ENCODE measurements at regions not wholly inside any gene's neighbourhood (a gene's known extent, or its start where the extent isn't known, plus 50 kb on each side); places are given as distances from the start of the nearest gene placed in this dataset.

DNA sequence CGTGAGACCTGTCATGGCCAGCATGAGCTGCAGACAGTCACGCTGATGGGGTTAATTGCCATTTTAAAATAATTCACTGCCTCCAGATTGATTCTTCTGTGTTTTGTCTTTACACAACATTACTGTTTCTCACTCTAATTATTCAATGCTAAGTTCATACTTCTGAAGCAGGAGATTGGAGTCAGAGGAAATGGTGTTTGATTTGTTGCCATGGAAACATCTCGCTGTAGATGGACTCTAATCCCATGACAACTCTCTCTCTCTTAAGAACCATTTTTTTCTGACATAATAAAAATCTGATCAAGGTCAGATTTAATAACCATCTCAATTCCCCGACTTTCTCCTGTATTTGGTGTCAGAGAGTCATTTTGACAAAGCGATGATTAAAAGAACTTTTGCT lies 209.0 kb downstream of the IDS start:
- DNase-seq = no peak
- H3K4me3 ChIP-seq (ENCODE audit: low read length) = no peak overlapping the region
- H3K79me2 ChIP-seq (ENCODE audit: low read length) = no peaks in the 10 kb centered on the region
- H3K36me3 ChIP-seq (ENCODE audit: insufficient read depth, low read length) = no peaks in the 10 kb centered on the region
- no peak overlapping the region for H3K9ac ChIP-seq (ENCODE audit: low read length)
- H3K9me3 ChIP-seq (ENCODE audit: low read length) = no peaks in the 10 kb centered on the region
- no peaks in the 10 kb centered on the region for H3K9me2 ChIP-seq (replicated peaks; ENCODE audit: insufficient read depth, low read length)
- H2AFZ ChIP-seq (ENCODE audit: low read length) = no peak overlapping the region
- no peak overlapping the region for H3K4me2 ChIP-seq (ENCODE audit: low read depth, low read length, poor library complexity, severe bottlenecking)
- no peaks in the 10 kb centered on the region for H4K20me1 ChIP-seq (ENCODE audit: insufficient read depth, low read depth, low read length)
- H3K27ac ChIP-seq (ENCODE audit: low read length) = no peak overlapping the region
- H3K27me3 ChIP-seq (ENCODE audit: low read length) = no peaks in the 10 kb centered on the region
- no peaks in the 10 kb centered on the region for H3K4me1 ChIP-seq (ENCODE audit: low read length)

DNA sequence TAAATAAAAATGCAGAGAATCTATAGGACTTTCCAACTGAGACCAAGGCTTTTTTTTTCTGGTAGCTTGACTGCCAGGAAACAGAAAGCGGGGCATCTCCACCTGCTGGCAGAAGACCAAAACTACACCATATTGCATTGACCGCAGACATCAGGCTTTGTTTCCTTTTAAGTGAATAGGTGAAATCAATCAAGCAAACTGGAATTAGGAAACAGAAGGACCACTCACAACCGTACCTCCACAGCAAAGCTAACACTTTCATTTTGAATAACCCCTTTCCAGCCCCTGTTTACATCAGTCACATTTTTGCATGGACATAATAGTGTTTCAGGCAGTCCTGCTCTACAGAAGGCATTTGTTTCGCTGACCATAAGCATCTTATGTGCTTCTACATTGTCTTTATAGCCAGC lies 218.2 kb downstream of the IDS start:
- peak; percentile 85 for DNase-seq
- Histone ChIP-seq H3K9me2 (replicated peaks; ENCODE audit: insufficient read depth, low read length) (no peaks in the 10 kb centered on the region), H3K4me3 (ENCODE audit: low read length) (no peak overlapping the region), H3K79me2 (ENCODE audit: low read length) (no peaks in the 10 kb centered on the region), H3K4me1 (ENCODE audit: low read length) (peaks cover 5% of the 10 kb centered on the region), H3K36me3 (ENCODE audit: insufficient read depth, low read length) (no peaks in the 10 kb centered on the region), H2AFZ (ENCODE audit: low read length) (no peak overlapping the region), H3K27me3 (ENCODE audit: low read length) (no peaks in the 10 kb centered on the region), H3K9ac (ENCODE audit: low read length) (no peak overlapping the region), H3K9me3 (ENCODE audit: low read length) (no peaks in the 10 kb centered on the region), H4K20me1 (ENCODE audit: insufficient read depth, low read depth, low read length) (no peaks in the 10 kb centered on the region), H3K27ac (ENCODE audit: low read length) (no peak overlapping the region), H3K4me2 (ENCODE audit: low read depth, low read length, poor library complexity, severe bottlenecking) (no peak overlapping the region)

DNA sequence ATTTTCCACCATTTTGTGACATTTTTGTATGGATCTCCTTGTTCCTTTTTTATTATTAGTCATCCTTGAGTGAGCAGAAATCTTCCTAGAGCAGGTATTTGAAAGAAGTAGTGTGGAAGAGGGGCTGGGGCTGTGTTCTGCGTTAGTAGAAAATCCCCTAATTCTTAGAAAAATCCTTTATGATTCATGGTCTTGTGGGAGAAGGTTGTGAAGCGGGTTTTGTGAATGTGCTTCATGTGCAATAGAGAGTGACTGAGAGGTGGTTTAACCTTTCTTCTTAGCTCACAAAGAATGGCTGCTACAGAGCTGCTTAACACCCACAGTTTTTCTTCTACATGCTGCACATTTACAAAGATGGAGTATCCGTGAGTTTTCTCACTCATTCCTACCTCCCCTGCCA lies 220.5 kb downstream of the IDS start:
- no peaks in the 10 kb centered on the region for H3K9me2 ChIP-seq (replicated peaks; ENCODE audit: insufficient read depth, low read length)
- H2AFZ ChIP-seq (ENCODE audit: low read length) = no peak overlapping the region
- no peaks in the 10 kb centered on the region for H3K9me3 ChIP-seq (ENCODE audit: low read length)
- H3K27me3 ChIP-seq (ENCODE audit: low read length) = no peaks in the 10 kb centered on the region
- no peaks in the 10 kb centered on the region for H3K36me3 ChIP-seq (ENCODE audit: insufficient read depth, low read length)
- no peaks in the 10 kb centered on the region for H4K20me1 ChIP-seq (ENCODE audit: insufficient read depth, low read depth, low read length)
- no peaks in the 10 kb centered on the region for H3K79me2 ChIP-seq (ENCODE audit: low read length)
- H3K4me2 ChIP-seq (ENCODE audit: low read depth, low read length, poor library complexity, severe bottlenecking) = no peak overlapping the region
- no peak overlapping the region for H3K4me3 ChIP-seq (ENCODE audit: low read length)
- H3K9ac ChIP-seq (ENCODE audit: low read length) = no peak overlapping the region
- H3K27ac ChIP-seq (ENCODE audit: low read length) = no peak overlapping the region
- H3K4me1 ChIP-seq (ENCODE audit: low read length) = peaks cover 5% of the 10 kb centered on the region
- no peak for DNase-seq

DNA sequence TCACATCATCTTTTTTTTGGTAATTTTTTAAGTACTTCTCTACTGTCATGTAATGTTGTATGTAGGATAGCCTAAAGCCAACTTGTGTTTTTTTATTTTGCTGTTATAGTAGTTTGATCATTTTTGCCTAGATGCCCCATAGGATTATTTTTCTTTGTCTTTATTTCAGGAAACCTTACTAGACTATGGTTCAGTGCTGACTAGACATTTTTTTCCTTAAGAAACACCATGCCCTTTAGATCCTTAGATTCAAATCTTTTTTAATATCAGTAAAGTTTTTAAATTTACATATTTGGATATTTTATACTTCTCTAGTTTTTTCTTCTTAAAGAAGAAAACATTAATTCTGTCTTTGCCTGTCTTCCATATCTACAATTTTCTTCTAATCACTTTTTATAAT lies 221.3 kb downstream of the IDS start:
- H4K20me1 ChIP-seq (ENCODE audit: insufficient read depth, low read depth, low read length) = no peaks in the 10 kb centered on the region
- DNase-seq = no peak
- H3K27me3 ChIP-seq (ENCODE audit: low read length) = no peaks in the 10 kb centered on the region
- no peak overlapping the region for H3K9ac ChIP-seq (ENCODE audit: low read length)
- H3K9me2 ChIP-seq (replicated peaks; ENCODE audit: insufficient read depth, low read length) = no peaks in the 10 kb centered on the region
- no peaks in the 10 kb centered on the region for H3K36me3 ChIP-seq (ENCODE audit: insufficient read depth, low read length)
- H3K79me2 ChIP-seq (ENCODE audit: low read length) = no peaks in the 10 kb centered on the region
- no peak overlapping the region for H3K4me2 ChIP-seq (ENCODE audit: low read depth, low read length, poor library complexity, severe bottlenecking)
- no peak overlapping the region for H3K27ac ChIP-seq (ENCODE audit: low read length)
- no peak overlapping the region for H2AFZ ChIP-seq (ENCODE audit: low read length)
- no peak overlapping the region for H3K4me3 ChIP-seq (ENCODE audit: low read length)
- H3K4me1 ChIP-seq (ENCODE audit: low read length) = peaks cover 5% of the 10 kb centered on the region
- no peaks in the 10 kb centered on the region for H3K9me3 ChIP-seq (ENCODE audit: low read length)

DNA sequence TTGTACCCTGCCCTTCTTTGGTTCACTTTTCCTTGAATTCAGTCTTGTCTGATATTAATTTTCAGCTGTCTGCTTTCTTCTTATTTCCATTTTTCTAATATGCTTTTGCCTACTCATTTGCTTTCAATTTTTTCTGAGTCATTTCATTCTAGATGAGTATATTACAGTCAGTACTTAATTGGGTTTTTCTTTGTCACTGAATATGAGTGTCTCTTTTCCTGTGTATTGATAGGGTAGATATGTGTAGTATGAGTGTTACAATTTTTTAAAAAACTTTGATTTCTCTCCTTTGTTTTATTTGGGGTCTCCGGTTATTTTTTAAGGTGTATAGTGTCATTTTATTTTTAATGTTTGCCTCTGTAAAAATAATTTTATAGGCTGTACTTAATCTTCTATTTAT lies 222.2 kb downstream of the IDS start:
- no peak overlapping the region for H3K4me2 ChIP-seq (ENCODE audit: low read depth, low read length, poor library complexity, severe bottlenecking)
- no peak overlapping the region for H3K27ac ChIP-seq (ENCODE audit: low read length)
- no peaks in the 10 kb centered on the region for H3K36me3 ChIP-seq (ENCODE audit: insufficient read depth, low read length)
- no peaks in the 10 kb centered on the region for H3K9me3 ChIP-seq (ENCODE audit: low read length)
- no peak overlapping the region for H2AFZ ChIP-seq (ENCODE audit: low read length)
- H3K9ac ChIP-seq (ENCODE audit: low read length) = no peak overlapping the region
- no peak for DNase-seq
- no peaks in the 10 kb centered on the region for H4K20me1 ChIP-seq (ENCODE audit: insufficient read depth, low read depth, low read length)
- H3K4me1 ChIP-seq (ENCODE audit: low read length) = peaks cover 5% of the 10 kb centered on the region
- no peaks in the 10 kb centered on the region for H3K27me3 ChIP-seq (ENCODE audit: low read length)
- no peak overlapping the region for H3K4me3 ChIP-seq (ENCODE audit: low read length)
- H3K9me2 ChIP-seq (replicated peaks; ENCODE audit: insufficient read depth, low read length) = no peaks in the 10 kb centered on the region
- H3K79me2 ChIP-seq (ENCODE audit: low read length) = no peaks in the 10 kb centered on the region

DNA sequence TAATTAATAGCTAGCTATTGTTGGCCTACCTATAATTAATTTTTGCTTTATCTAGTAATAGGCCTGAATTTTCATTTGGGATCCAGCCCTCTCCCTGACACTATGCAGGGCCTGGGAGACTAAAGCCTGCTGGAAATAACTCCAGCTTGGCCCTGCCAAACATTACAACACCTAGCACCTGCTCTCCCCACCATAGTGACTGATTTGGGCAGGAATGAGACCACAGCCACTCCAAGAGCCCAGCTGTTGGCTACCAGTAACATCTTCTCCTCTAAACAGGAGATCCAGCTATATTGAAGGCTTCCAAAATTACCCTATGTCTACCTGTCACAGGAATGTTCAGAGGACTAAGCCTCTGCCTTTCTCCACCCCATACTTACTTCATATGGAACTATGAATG lies 225.1 kb downstream of the IDS start:
- H3K79me2 ChIP-seq (ENCODE audit: low read length) = no peaks in the 10 kb centered on the region
- H3K4me1 ChIP-seq (ENCODE audit: low read length) = no peaks in the 10 kb centered on the region
- no peak overlapping the region for H3K9ac ChIP-seq (ENCODE audit: low read length)
- H3K36me3 ChIP-seq (ENCODE audit: insufficient read depth, low read length) = no peaks in the 10 kb centered on the region
- no peak overlapping the region for H3K27ac ChIP-seq (ENCODE audit: low read length)
- H3K4me3 ChIP-seq (ENCODE audit: low read length) = no peak overlapping the region
- no peaks in the 10 kb centered on the region for H3K27me3 ChIP-seq (ENCODE audit: low read length)
- no peak overlapping the region for H3K4me2 ChIP-seq (ENCODE audit: low read depth, low read length, poor library complexity, severe bottlenecking)
- no peak overlapping the region for H2AFZ ChIP-seq (ENCODE audit: low read length)
- no peaks in the 10 kb centered on the region for H4K20me1 ChIP-seq (ENCODE audit: insufficient read depth, low read depth, low read length)
- no peaks in the 10 kb centered on the region for H3K9me3 ChIP-seq (ENCODE audit: low read length)
- H3K9me2 ChIP-seq (replicated peaks; ENCODE audit: insufficient read depth, low read length) = no peaks in the 10 kb centered on the region
- DNase-seq = no peak

DNA sequence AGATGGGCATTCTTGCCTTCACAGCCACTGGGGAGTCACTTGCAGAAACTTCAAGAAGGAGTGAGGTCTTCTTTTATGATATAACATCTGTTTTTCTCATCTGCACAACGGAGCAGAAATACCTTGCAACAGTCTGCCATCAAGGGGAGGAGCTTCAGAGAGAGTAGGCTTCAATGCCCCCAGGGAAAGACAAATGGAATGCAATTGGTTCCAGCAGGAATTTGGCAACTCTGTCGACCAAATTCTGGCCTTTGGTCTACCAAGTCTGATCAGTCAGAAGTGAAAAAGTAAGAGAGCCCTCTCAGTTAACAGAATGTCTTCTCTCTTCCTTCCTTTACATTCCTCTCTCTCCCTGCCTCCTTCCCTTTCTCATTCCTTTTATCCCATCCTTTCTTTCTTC lies 229.3 kb downstream of the IDS start:
- H3K79me2 ChIP-seq (ENCODE audit: low read length) = no peaks in the 10 kb centered on the region
- no peak overlapping the region for H3K4me2 ChIP-seq (ENCODE audit: low read depth, low read length, poor library complexity, severe bottlenecking)
- H3K27ac ChIP-seq (ENCODE audit: low read length) = no peak overlapping the region
- no peaks in the 10 kb centered on the region for H3K36me3 ChIP-seq (ENCODE audit: insufficient read depth, low read length)
- no peak overlapping the region for H3K9ac ChIP-seq (ENCODE audit: low read length)
- H4K20me1 ChIP-seq (ENCODE audit: insufficient read depth, low read depth, low read length) = no peaks in the 10 kb centered on the region
- H3K4me1 ChIP-seq (ENCODE audit: low read length) = no peaks in the 10 kb centered on the region
- no peaks in the 10 kb centered on the region for H3K9me2 ChIP-seq (replicated peaks; ENCODE audit: insufficient read depth, low read length)
- no peaks in the 10 kb centered on the region for H3K27me3 ChIP-seq (ENCODE audit: low read length)
- H3K9me3 ChIP-seq (ENCODE audit: low read length) = no peaks in the 10 kb centered on the region
- DNase-seq = no peak
- H3K4me3 ChIP-seq (ENCODE audit: low read length) = no peak overlapping the region
- no peak overlapping the region for H2AFZ ChIP-seq (ENCODE audit: low read length)

DNA sequence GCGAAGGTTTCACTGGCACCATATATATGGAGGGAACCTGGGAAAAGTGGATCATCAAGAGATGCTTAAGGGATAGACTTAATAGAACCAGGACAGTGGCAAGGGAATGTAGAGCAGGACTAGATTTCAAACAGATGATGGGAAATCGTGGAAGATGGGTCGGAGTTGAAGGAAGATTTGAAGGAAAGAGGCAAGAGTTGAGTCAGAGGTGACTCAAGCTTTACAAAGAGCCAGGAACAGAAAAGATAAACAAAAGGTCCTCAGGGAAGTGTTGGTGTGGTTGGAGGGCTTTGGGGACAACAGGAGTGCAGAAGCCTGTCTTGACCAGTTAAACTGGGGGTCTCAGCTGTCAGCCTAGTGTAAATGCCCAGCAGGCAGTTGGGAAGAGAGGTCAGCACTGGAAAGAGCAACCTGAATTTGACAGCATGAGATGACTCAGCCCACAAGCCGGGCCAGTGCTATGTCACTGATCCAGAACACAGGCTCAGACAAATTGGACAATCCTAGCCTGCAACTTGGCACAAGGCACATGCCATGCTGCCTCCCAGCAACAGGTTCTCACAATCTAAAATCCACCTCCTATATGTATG lies 230.5 kb downstream of the IDS start:
- Histone ChIP-seq H2AFZ (ENCODE audit: low read length) (no peak overlapping the region), H3K9me2 (replicated peaks; ENCODE audit: insufficient read depth, low read length) (no peaks in the 10 kb centered on the region), H3K27ac (ENCODE audit: low read length) (no peak overlapping the region), H3K9ac (ENCODE audit: low read length) (no peak overlapping the region), H3K4me2 (ENCODE audit: low read depth, low read length, poor library complexity, severe bottlenecking) (no peak overlapping the region), H3K36me3 (ENCODE audit: insufficient read depth, low read length) (no peaks in the 10 kb centered on the region), H4K20me1 (ENCODE audit: insufficient read depth, low read depth, low read length) (no peaks in the 10 kb centered on the region), H3K79me2 (ENCODE audit: low read length) (no peaks in the 10 kb centered on the region), H3K4me1 (ENCODE audit: low read length) (no peaks in the 10 kb centered on the region), H3K4me3 (ENCODE audit: low read length) (no peak overlapping the region), H3K9me3 (ENCODE audit: low read length) (no peaks in the 10 kb centered on the region), H3K27me3 (ENCODE audit: low read length) (no peaks in the 10 kb centered on the region)
- DNase-seq = no peak

Data from Karpas-422 (cell line).